ENCODE measurements at regions not wholly inside any gene's neighbourhood (a gene's known extent, or its start where the extent isn't known, plus 50 kb on each side); places are given as distances from the start of the nearest gene placed in this dataset.
"Not testable (repeated sequence)": the region's sequence is repeated elsewhere in the genome, so short reads cannot be mapped to it uniquely, and the experiment has no call there.

GRCh38 chr3:192968901-192969300, 51.2 kb upstream of the MB21D2 start:
- DNase-seq = not testable (repeated sequence)

- DNase-seq = no peak
Measured at GRCh38 chr3:192980632-192981031, 63.0 kb upstream of the MB21D2 start.

GRCh38 chr3:192986379-192986778, 68.7 kb upstream of the MB21D2 start:
- no peak for DNase-seq

DNA sequence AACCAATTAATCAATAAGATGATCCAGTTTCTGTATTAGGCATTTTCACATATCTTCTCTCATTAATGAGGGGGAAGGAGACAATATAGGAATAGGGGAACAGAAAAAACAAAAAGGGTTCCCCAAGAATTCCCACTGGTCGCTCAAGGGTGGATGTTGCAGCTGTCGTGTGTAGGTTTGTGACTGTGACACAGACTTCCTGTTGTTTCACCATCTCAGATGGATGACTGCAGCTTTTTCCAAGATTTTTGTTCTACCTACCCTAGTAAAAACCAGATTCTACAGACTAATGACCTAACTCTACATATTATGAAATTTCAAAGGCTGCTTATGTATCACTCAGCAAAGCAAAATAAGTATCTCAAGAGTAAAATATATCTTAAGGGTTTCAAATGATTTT, 73.7 kb upstream of the MB21D2 start:
- no peak for DNase-seq

GRCh38 chr3:192992361-192992760, 74.7 kb upstream of the MB21D2 start:
- DNase-seq = no peak

GRCh38 chr3:192993411-192993810, 75.8 kb upstream of the MB21D2 start:
- no peak for DNase-seq

DNA sequence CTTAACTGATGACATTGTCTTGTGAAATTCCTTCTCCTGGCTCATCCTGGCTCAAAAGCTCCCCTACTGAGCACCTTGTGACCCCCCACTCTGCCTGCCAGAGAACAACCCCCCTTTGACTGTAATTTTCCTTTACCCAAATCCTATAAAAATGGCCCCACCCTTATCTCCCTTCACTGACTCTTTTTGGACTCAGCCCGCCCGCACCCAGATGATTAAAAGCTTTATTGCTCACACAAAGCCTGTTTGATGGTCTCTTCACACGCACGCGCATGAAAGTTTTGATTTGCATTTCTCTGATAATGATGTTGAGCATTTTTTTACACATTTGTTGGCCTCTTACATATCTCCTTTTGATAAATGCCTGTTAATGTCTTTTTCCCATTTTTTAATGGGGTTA, 83.5 kb upstream of the MB21D2 start:
- not testable (repeated sequence) for DNase-seq

DNA sequence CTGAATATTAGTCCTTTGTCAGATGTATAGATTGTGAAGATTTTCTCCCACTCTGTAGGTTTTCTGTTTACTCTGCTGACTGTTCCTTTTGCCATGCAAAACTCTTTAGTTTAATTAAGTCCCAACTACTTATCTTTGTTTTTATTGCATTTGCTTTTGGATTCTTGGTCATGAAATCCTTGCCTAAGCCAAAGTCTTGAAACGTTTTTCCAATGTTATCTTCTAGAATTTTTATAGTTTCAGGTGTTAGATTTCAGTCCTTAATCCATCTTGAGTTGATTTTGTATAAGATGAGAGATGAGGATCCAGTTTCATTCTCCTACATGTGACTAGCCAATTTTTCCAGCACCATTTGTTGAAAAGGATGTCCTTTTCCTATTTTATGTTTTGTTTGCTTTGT, 86.0 kb upstream of the MB21D2 start:
- not testable (repeated sequence) for DNase-seq

DNA sequence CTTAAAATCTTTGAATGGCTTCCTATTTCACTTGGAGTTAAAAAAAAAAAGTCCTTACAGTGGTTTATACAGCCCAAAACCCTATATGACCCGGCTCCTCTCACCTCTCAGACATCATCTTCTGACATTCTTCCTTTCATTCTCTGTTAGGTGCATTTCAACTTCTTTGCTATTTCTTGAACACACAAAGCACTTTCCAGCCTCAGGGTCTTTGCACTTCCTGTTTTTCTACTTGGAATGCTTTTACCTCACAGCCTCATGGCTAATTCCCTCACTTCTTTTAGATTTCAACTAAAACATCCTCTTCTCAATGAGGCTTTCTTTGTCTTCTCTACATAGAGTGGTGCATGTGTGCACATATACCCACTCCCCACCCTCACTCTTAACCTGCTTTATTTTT, 91.0 kb upstream of the MB21D2 start:
- no peak for DNase-seq

DNA sequence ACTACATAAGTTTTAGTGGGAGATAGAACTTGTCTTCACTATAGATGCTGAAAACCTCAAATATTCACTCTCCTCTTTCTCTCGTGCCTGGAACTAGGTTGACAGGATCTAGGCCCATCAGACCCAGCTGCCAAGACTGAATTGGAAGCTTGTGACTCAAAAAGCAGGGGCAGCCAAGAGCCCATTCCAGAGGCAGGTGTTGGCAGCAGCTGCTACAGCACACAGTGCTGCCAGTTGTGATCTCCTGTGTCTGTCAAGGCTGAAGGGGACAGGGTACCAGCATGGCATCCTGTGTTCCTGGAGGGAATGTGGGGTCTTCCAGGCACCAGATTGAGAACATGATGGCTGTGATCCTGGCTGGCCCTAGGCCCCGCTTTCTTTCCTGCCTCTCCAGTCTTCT, 92.5 kb upstream of the MB21D2 start:
- peak in 4 of 56 donors; percentile 2 to 4 (median 3) for DNase-seq

DNA sequence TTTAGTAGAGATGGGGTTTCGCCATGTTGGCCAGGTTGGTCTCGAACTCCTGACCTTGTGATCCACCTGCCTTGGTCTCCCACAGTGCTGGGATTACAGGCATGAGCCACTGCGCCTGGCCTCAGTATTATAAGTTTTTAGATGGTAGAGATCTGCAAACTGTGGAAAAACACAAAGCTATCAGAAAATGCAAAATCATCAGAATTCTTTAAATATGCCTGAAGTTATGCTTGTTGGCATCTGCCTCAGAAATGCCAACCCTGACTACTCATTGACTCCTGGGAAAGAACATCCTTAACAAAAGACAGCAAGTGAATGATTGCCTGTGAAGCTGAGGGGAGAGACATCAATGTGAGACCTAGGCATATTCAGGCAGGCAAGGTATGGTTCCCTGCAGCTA, 94.3 kb upstream of the MB21D2 start:
- no peak for DNase-seq

DNA sequence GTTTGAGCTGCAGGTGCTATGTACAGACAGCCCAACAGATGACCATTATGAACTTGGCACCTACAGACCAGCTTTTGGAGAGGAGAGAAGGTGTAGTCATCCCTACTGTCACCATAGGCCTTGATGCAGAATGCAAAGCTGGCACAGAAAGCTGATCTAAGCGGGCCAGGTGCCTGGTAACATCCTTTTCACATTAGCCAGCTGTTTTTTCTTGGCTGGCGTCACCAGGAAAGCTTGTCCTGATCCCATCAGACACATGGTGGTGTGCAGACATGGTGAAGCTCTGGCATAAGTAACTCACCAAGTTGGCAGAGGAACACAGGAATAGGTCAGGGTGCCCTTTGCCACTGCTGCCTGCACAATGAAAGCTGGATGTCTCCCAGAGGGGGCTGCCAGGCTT, 97.2 kb upstream of the MB21D2 start:
- no peak for DNase-seq

DNA sequence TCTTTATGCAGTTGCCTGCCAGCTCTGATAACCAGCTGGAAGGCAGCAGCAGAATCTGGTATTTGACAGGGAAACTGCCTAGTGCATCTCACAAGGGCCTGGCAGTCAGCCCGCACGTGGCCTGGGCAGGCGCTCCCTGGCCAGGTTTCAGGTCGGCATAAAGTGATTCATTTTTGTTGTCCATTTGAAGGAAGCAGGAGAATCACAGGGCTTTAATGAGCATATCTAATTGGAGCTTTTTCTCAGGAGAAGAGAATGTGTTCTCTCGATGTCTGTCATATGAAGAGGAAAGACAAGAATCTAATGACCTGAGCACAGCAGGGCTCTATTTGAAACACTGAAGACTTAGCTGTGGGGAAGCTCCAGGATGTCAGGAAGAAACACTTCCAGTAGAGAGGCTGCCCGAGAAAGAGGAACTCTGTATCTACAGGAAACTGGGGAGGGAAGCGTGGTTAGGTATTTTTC, 98.8 kb upstream of the MB21D2 start:
- no peak for DNase-seq

GRCh38 chr3:193021506-193022010, 103.9 kb upstream of the MB21D2 start:
- no peak for DNase-seq

- DNase-seq = no peak
Measured at GRCh38 chr3:193023218-193023617, 105.6 kb upstream of the MB21D2 start.

GRCh38 chr3:193028258-193028657, 110.6 kb upstream of the MB21D2 start:
- no peak for DNase-seq

DNA sequence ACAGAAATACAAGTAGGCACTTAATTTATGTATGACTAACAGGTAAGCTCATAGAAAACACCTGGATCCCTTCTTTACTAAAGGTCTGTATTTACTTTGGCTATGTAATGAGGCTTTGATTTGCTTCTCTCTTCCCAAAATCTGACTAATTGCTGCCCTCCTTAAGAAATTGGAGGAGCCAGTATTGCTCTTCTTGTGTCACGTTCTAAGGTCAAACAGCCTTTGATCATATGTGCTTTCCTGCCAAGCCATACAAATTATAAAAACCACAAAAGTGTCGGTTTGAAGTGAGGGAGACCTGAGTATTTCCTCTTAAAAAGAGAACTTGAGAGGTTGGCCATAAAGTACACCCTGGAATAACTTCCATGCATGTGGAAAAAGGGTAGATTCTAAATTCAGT, 112.1 kb upstream of the MB21D2 start:
- no peak for DNase-seq

DNA sequence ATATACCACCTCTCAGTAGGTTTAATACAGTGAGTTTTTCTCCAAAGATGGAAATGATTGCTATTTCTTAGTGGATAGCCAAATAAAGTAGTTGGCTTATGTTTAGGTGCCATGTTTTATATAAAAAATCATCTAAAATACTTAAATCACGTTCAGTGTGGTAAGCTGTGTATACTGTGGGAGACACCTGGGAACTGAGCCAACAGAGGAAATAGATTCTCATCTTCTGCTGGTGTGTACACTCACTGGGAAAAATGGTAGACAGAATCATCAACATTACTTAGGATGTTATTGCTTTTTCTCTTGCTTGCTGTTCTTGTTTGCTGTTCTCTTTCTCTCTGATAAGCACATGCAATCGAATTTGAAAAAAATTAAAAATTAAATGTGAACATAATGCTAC, 112.6 kb upstream of the MB21D2 start:
- DNase-seq = no peak

- DNase-seq = no peak
Measured at GRCh38 chr3:193031911-193032310, 114.3 kb upstream of the MB21D2 start.

- DNase-seq = no peak
Measured at GRCh38 chr3:193033226-193033780, 115.6 kb upstream of the MB21D2 start.

GRCh38 chr3:193037828-193038227, 120.2 kb upstream of the MB21D2 start:
- DNase-seq = not testable (repeated sequence)

DNA sequence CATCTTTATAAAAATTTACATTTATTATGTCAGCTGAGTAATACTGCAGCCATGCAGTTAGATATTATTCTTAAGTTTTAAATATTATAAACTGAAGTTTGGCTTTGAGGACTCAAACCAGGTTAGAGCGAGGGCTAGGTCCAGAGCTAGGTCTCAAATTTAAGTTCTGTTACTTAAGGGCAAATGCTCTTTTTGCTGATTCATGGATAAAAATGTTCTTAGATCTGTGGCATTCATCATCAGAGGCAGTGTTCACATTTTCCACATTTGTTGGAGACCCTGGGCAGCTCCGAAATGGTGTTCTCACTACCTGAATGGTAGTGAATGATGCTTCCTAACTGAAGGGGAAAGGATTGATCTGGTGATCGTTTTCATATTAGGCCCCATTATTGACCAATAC, 121.4 kb upstream of the MB21D2 start:
- DNase-seq = no peak

DNA sequence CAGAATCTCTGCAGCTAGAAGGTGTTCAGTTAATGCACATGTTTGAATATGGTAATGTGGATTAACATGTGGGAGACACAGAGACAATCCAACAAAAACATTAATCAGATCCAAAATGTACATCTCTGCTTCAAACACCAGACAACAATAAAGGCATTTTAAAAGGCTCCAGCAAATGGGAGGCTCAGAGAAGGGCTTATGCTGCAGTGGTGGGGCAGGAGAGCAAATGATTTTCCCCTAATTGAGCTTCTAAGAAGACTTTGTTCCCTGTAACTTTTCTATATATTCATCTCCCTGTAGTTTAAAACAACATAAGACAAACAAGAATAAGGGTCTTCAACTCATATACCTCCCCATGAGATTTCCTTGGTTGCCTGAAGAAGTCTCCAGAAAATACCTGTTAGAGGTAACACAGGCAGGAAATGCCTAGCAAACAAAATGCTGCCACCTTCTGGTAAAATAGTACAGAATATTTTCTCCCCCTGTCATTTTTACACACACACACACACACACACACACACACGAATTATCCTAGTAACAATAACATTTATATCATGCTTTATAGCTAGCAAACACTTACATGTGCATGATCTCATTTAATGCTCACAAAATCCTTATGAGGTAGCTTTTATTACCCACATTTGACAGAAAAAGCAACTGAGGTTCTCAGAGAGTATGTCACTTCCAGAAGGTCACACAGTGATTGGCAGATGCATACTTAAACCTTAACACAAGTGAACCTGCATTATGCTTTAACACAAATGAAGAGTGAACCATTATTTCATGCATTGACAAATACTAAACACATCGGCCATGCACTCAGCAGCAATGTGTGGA, 123.4 kb upstream of the MB21D2 start:
- no peak for DNase-seq

All from amygdala (tissue), 56 donors.